Gastroesophageal sphincter (tissue), 3 donors: ENCODE measurements at regions not wholly inside any gene's neighbourhood (a gene's known extent, or its start where the extent isn't known, plus 50 kb on each side); places are given as distances from the start of the nearest gene placed in this dataset.

Experiments
- EP300 ChIP-seq: sonication (generic); formaldehyde crosslinking; IDR thresholded peaks from one replicate; pipeline ENCODE4 v1.6.1; 2017; ENCODE audit warnings: antibody characterized with exemption, mild to moderate bottlenecking
- POLR2A ChIP-seq, 2 donors: fragments of 450-650 bp; IDR thresholded peaks; one replicate each; pipeline ENCODE4 v1.6.1; 2017; ENCODE audit warnings: antibody characterized with exemption in 2 of 2, mild to moderate bottlenecking in 2 of 2, moderate library complexity in 1 of 2
- TF ChIP-seq, protein P1 (sequence below), 4 experiments: fragments of 200-600 bp in 2 of 4; fragments of 450-650 bp in 2 of 4; sonication (generic) in 1 of 4; IDR thresholded peaks; one replicate each; pipeline ENCODE4 v1.5.1; 2017 to 2019; ENCODE audit warnings: antibody characterized with exemption in 4 of 4, mild to moderate bottlenecking in 2 of 4, moderate library complexity in 2 of 4

GRCh38 chr12:61525331-61525730 is 734.9 kb upstream of the USP15 start:
- TF ChIP-seq POLR2A (IDR thresholded peaks at IDR 0.05) (no peak), EP300 (no peak)
- TF ChIP-seq, protein P1, sequence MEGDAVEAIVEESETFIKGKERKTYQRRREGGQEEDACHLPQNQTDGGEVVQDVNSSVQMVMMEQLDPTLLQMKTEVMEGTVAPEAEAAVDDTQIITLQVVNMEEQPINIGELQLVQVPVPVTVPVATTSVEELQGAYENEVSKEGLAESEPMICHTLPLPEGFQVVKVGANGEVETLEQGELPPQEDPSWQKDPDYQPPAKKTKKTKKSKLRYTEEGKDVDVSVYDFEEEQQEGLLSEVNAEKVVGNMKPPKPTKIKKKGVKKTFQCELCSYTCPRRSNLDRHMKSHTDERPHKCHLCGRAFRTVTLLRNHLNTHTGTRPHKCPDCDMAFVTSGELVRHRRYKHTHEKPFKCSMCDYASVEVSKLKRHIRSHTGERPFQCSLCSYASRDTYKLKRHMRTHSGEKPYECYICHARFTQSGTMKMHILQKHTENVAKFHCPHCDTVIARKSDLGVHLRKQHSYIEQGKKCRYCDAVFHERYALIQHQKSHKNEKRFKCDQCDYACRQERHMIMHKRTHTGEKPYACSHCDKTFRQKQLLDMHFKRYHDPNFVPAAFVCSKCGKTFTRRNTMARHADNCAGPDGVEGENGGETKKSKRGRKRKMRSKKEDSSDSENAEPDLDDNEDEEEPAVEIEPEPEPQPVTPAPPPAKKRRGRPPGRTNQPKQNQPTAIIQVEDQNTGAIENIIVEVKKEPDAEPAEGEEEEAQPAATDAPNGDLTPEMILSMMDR (IDR thresholded peaks at IDR 0.05) = no peak
